HG03571 (cell line): ENCODE measurements at regions not wholly inside any gene's neighbourhood (a gene's known extent, or its start where the extent isn't known, plus 50 kb on each side); places are given as distances from the start of the nearest gene placed in this dataset.
A peak's percentile ranks its signal among the peaks of the same experiment; 100 is the strongest.

Source experiments
- ATAC-seq: cut with Tn5 transposase; IDR thresholded peaks from one replicate; pipeline ENCODE4 v1.9.1; 2021; ENCODE audit not compliant: unreplicated experiment

- ATAC-seq: no peak
Measured at GRCh38 chr3:6791161-6791560, 69.8 kb upstream of the GRM7 start.

- ATAC-seq: peak; percentile 76
Measured at GRCh38 chr3:6799264-6799915, 61.5 kb upstream of the GRM7 start.

GRCh38 chr3:6803619-6804018, 57.3 kb upstream of the GRM7 start:
- no peak for ATAC-seq

GRCh38 chr3:6805236-6805635, 55.7 kb upstream of the GRM7 start:
- no peak for ATAC-seq

- ATAC-seq: no peak
Measured at GRCh38 chr3:6806991-6807390, 53.9 kb upstream of the GRM7 start.

- no peak for ATAC-seq
Measured at GRCh38 chr3:6807967-6808588, 52.8 kb upstream of the GRM7 start.

- no peak for ATAC-seq
Measured at GRCh38 chr3:6809349-6809748, 51.6 kb upstream of the GRM7 start.
